ENCODE measurements at regions not wholly inside any gene's neighbourhood (a gene's known extent, or its start where the extent isn't known, plus 50 kb on each side); places are given as distances from the start of the nearest gene placed in this dataset.
"Not testable (repeated sequence)": the region's sequence is repeated elsewhere in the genome, so short reads cannot be mapped to it uniquely, and the experiment has no call there.

DNA sequence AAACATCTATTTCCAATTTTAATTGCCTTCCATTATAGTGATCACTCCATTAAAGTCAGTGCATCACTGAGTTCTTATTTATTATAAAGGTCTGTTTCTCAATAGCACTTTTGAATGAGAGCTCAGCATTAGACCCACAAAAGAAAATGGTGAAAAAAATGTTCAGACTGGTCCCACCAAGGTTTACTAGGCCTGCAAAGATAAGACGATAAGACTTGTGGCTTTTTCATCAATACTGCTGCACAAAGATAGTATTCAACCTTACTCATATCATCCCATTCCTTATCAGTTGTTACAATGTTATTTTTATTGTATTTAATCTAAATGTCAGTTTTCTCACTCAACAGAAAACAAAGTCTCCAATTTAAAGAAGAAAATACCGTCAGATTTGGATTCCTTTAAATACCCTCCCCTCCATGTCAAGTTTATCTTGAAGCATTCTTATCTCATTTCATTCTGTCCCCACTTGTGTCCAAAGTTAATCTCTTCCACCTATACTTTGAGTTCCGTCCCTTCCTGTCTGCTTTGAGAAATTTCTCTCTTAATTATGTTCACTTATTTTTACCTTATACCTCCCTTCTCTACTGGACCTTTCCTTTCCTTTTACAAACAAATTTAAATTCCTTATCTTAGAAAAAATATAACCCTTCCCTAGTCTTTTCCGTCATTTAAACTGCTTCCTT, 140.0 kb downstream of the GASK1B start:
- TF ChIP-seq, protein P1, sequence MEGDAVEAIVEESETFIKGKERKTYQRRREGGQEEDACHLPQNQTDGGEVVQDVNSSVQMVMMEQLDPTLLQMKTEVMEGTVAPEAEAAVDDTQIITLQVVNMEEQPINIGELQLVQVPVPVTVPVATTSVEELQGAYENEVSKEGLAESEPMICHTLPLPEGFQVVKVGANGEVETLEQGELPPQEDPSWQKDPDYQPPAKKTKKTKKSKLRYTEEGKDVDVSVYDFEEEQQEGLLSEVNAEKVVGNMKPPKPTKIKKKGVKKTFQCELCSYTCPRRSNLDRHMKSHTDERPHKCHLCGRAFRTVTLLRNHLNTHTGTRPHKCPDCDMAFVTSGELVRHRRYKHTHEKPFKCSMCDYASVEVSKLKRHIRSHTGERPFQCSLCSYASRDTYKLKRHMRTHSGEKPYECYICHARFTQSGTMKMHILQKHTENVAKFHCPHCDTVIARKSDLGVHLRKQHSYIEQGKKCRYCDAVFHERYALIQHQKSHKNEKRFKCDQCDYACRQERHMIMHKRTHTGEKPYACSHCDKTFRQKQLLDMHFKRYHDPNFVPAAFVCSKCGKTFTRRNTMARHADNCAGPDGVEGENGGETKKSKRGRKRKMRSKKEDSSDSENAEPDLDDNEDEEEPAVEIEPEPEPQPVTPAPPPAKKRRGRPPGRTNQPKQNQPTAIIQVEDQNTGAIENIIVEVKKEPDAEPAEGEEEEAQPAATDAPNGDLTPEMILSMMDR (conservative IDR thresholded peaks at IDR 0.05; ENCODE audit: control insufficient read depth, insufficient read depth, low read depth, low read length) = no peak
- H3K4me3 ChIP-seq (ENCODE audit: control insufficient read depth, low read depth, low read length) = no peak overlapping the region
- no peak for DNase-seq (ENCODE audit: low read depth)

GRCh38 chr4:158028381-158028780, 144.4 kb downstream of the GASK1B start:
- DNase-seq (ENCODE audit: low read depth); H3K4me3 ChIP-seq (ENCODE audit: control insufficient read depth, low read depth, low read length): not testable (repeated sequence)

GRCh38 chr4:158025131-158025530, 147.7 kb downstream of the GASK1B start:
- DNase-seq (ENCODE audit: low read depth) = no peak
- H3K4me3 ChIP-seq (ENCODE audit: control insufficient read depth, low read depth, low read length) = no peak overlapping the region
- TF ChIP-seq, protein P1 (conservative IDR thresholded peaks at IDR 0.05; ENCODE audit: control insufficient read depth, insufficient read depth, low read depth, low read length) = no peak

GRCh38 chr4:158020734-158021346, 152.0 kb downstream of the GASK1B start:
- no peak overlapping the region for H3K4me3 ChIP-seq (ENCODE audit: control insufficient read depth, low read depth, low read length)
- peak; percentile 94 for DNase-seq (ENCODE audit: low read depth)
- TF ChIP-seq, protein P1 (conservative IDR thresholded peaks at IDR 0.05; ENCODE audit: control insufficient read depth, insufficient read depth, low read depth, low read length) = no peak

DNA sequence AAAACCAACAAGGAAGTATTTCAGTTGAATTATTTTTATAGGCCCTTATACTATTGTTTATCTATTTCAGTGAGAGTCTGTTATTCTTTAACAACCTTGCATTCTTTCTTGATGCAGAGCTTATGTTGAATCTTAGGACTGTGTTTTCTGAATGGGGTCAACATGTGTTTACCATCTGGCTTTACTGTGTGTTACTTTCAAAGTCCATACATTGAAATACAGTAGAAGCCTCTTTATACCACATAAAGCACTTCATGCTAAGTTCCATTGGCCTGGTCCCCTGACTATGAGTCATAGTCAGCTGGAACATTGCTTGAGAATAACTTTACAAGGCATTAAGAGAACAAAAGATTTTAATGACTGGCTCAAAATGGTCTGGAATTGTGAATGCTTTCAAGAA, 152.6 kb downstream of the GASK1B start:
- H3K4me3 ChIP-seq (ENCODE audit: control insufficient read depth, low read depth, low read length) = no peak overlapping the region
- TF ChIP-seq, protein P1 (conservative IDR thresholded peaks at IDR 0.05; ENCODE audit: control insufficient read depth, insufficient read depth, low read depth, low read length) = no peak
- DNase-seq (ENCODE audit: low read depth) = peak; percentile 95

GRCh38 chr4:158018831-158019230, 154.0 kb downstream of the GASK1B start:
- H3K4me3 ChIP-seq (ENCODE audit: control insufficient read depth, low read depth, low read length) = no peak overlapping the region
- TF ChIP-seq, protein P1 (conservative IDR thresholded peaks at IDR 0.05; ENCODE audit: control insufficient read depth, insufficient read depth, low read depth, low read length) = no peak
- DNase-seq (ENCODE audit: low read depth) = no peak

- TF ChIP-seq, protein P1 (conservative IDR thresholded peaks at IDR 0.05; ENCODE audit: control insufficient read depth, insufficient read depth, low read depth, low read length) = no peak
- peak; percentile 44 for DNase-seq (ENCODE audit: low read depth)
These were observed 154.5 kb downstream of the GASK1B start for GRCh38 chr4:158018221-158018830.

More at GRCh38 chr4:158018221-158018830, 154.5 kb downstream of the GASK1B start:
- no peak overlapping the region for H3K4me3 ChIP-seq (ENCODE audit: control insufficient read depth, low read depth, low read length)
